GM06990 (cell line): ENCODE measurements at regions not wholly inside any gene's neighbourhood (a gene's known extent, or its start where the extent isn't known, plus 50 kb on each side); places are given as distances from the start of the nearest gene placed in this dataset.

Experiments
- DNase-seq: peaks from one replicate; pipeline ENCODE4 v3.0.0-alpha.2; 2011; ENCODE audit not compliant: insufficient read length; ENCODE audit errors: extremely low read depth
- H3K27me3 ChIP-seq: replicated peaks from 2 replicates; pipeline ENCODE4 v1.6.0; 2011; ENCODE audit warnings: low read length; ENCODE audit not compliant: control insufficient read depth, insufficient read depth
- H3K36me3 ChIP-seq: 2 replicates; pipeline ENCODE4 v1.5.1; 2011; ENCODE audit warnings: low read length; ENCODE audit not compliant: control insufficient read depth, insufficient read depth
- H3K4me3 ChIP-seq: replicated peaks from 2 replicates; pipeline ENCODE4 v1.5.1; 2011; ENCODE audit warnings: low read depth, mild to moderate bottlenecking, control low read depth, low read length
- CTCF ChIP-seq: IDR thresholded peaks from 2 replicates; pipeline ENCODE4 v1.5.1; 2011; ENCODE audit warnings: low read length, control low read depth, mild to moderate bottlenecking, inconsistent platforms; ENCODE audit not compliant: insufficient read depth, poor library complexity, severe bottlenecking

GRCh38 chr9:89815903-89816573, 211.2 kb downstream of the GADD45G start:
- no peaks in the 10 kb centered on the region for H3K36me3 ChIP-seq
- peak; percentile 80 for DNase-seq
- H3K27me3 ChIP-seq = no peaks in the 10 kb centered on the region
- TF ChIP-seq CTCF = no peak
- H3K4me3 ChIP-seq = no peak overlapping the region

GRCh38 chr9:89817151-89817950, 212.5 kb downstream of the GADD45G start:
- TF ChIP-seq CTCF = no peak
- no peak overlapping the region for H3K4me3 ChIP-seq

GRCh38 chr9:89820337-89820736, 215.5 kb downstream of the GADD45G start:
- H3K27me3 ChIP-seq = no peaks in the 10 kb centered on the region
- no peak overlapping the region for H3K4me3 ChIP-seq
- no peak for DNase-seq
- no peak for TF ChIP-seq CTCF
- no peaks in the 10 kb centered on the region for H3K36me3 ChIP-seq

More at GRCh38 chr9:89817151-89817950, 212.5 kb downstream of the GADD45G start:
- H3K36me3 ChIP-seq = no peaks in the 10 kb centered on the region
- no peaks in the 10 kb centered on the region for H3K27me3 ChIP-seq
- DNase-seq = no peak

GRCh38 chr9:89821081-89821480, 216.3 kb downstream of the GADD45G start:
- Histone ChIP-seq H3K36me3 (no peaks in the 10 kb centered on the region), H3K27me3 (no peaks in the 10 kb centered on the region), H3K4me3 (no peak overlapping the region)
- DNase-seq = no peak
- no peak for TF ChIP-seq CTCF

- no peak for DNase-seq
- Histone ChIP-seq H3K27me3 (no peaks in the 10 kb centered on the region), H3K36me3 (no peaks in the 10 kb centered on the region), H3K4me3 (no peak overlapping the region)
- no peak for TF ChIP-seq CTCF
These were observed 218.2 kb downstream of the GADD45G start for GRCh38 chr9:89822996-89823395.
